Epithelial cell of proximal tubule (primary cell): ENCODE measurements at regions not wholly inside any gene's neighbourhood (a gene's known extent, or its start where the extent isn't known, plus 50 kb on each side); places are given as distances from the start of the nearest gene placed in this dataset.

Experiments
- DNase-seq: peaks from one replicate; pipeline ENCODE4 v3.0.0-alpha.2; 2011; ENCODE audit warnings: low read depth
- H3K4me3 ChIP-seq: 2 replicates; pipeline ENCODE4 v1.5.1; 2011; ENCODE audit warnings: low read depth, mild to moderate bottlenecking, low read length
- TF ChIP-seq, protein P1 (sequence below): conservative IDR thresholded peaks from 2 replicates; pipeline ENCODE4 v1.5.1; 2012; ENCODE audit warnings: low read depth, mild to moderate bottlenecking, low read length

- TF ChIP-seq, protein P1, sequence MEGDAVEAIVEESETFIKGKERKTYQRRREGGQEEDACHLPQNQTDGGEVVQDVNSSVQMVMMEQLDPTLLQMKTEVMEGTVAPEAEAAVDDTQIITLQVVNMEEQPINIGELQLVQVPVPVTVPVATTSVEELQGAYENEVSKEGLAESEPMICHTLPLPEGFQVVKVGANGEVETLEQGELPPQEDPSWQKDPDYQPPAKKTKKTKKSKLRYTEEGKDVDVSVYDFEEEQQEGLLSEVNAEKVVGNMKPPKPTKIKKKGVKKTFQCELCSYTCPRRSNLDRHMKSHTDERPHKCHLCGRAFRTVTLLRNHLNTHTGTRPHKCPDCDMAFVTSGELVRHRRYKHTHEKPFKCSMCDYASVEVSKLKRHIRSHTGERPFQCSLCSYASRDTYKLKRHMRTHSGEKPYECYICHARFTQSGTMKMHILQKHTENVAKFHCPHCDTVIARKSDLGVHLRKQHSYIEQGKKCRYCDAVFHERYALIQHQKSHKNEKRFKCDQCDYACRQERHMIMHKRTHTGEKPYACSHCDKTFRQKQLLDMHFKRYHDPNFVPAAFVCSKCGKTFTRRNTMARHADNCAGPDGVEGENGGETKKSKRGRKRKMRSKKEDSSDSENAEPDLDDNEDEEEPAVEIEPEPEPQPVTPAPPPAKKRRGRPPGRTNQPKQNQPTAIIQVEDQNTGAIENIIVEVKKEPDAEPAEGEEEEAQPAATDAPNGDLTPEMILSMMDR: no peak
- H3K4me3 ChIP-seq: no peak overlapping the region
- no peak for DNase-seq
Observed at GRCh38 chrX:45722471-45722870, 521.8 kb upstream of the DIPK2B start.

DNA sequence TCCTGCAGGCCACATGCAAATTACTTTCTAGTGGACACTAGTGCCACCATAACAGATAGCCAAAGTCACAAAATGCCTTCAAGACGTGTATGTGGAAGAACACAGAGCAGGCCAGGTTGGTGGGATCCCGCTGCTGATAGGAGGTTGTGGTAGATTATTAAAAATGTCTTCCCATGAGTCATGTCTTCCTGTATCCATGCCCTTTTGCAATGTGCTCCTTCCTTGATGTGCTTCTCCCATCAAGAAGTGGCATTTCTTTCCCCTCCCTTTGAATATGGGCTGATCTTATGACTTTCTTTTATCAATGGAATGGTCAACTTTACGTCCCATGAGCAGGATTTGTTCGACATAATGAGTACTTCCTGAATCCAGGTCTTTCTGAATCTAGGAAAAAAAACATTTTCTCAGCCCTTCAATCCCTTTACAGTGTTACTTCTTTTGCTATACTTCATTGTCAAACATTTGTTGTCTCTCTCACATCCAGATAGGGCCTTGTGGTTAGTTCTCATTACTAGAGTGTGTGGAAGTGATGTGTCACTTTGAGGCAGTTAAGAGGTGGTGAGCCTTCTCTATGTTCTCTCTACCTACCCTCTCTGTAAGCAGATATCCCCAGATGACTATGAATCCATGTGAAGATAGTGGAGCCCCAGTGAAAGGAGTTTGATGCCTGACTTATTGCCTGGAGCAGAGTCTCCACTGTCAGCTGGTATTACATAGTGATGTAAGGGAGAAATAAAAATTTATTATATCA, 519.2 kb upstream of the DIPK2B start:
- DNase-seq: no peak
- TF ChIP-seq, protein P1: no peak
- H3K4me3 ChIP-seq: no peak overlapping the region

GRCh38 chrX:45718676-45719075, 518.0 kb upstream of the DIPK2B start:
- H3K4me3 ChIP-seq: no peak overlapping the region
- DNase-seq: no peak
- TF ChIP-seq, protein P1: no peak

DNA sequence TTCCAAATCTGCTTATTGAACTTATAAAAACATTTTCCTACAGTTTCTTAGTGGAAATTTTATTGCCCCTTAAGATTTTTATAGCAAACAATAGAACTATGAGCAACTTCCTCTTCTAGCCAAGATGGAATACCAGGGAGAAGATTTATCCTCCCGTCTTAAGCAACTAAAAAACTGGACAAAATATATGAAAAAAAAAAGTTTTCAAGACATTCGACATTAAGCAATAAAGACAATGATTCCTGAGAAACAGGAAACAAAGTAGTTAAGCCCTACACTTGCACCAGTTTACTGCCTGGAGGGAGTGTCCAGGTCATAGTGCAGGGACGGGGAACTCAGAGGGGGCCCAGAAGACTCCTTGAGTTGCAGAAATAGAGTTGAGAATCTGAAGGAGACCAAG, 516.1 kb upstream of the DIPK2B start:
- TF ChIP-seq, protein P1: no peak
- no peak for DNase-seq
- H3K4me3 ChIP-seq: no peak overlapping the region

DNA sequence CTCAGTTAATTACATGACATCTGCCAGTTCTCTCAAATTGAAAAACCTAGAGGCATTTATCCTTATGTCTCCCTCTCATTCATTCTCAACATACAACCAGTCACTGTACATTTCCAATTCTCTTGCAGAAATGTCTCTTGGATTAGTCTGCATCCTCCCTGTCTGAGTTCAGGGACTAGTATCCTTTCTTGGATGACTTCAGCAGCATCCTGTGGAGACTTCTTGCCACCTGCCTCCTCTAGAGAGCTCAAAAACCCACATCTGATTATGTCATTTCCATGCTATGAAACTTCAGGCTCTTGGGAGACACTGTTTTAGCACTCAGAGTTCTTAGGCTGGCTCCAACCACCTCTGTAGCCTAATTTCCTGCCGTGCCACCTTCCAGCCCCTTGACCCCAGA, 515.1 kb upstream of the DIPK2B start:
- DNase-seq: no peak
- no peak overlapping the region for H3K4me3 ChIP-seq
- TF ChIP-seq, protein P1: no peak

- no peak overlapping the region for H3K4me3 ChIP-seq
- DNase-seq: no peak
- TF ChIP-seq, protein P1: no peak
Observed at GRCh38 chrX:45714866-45715265, 514.2 kb upstream of the DIPK2B start.

- no peak overlapping the region for H3K4me3 ChIP-seq
- no peak for DNase-seq
- TF ChIP-seq, protein P1: no peak
Observed at GRCh38 chrX:45712067-45712466, 511.4 kb upstream of the DIPK2B start.
